ENCODE measurements at regions not wholly inside any gene's neighbourhood (a gene's known extent, or its start where the extent isn't known, plus 50 kb on each side); places are given as distances from the start of the nearest gene placed in this dataset.

DNA sequence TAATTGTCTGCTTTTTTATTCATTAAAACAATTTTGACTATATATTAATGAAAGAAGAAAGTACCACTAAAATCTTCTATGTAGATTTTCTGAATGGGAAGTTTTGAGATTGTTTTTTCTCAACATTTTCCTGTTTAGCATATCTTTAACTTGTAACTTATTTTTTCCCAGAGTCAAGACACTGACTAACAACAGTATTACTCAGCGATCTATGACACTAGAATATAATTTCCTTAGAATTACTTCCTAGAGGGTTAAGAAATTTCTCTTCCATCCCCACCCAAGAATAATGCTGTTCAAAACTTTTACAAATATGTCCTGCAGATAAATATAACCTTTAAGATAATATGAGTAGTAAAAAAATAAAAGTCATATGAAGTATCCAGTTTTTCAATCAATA is 218.2 kb upstream of the NR5A2 start:
- Histone ChIP-seq H3K27ac (replicated peaks) (no peak overlapping the region), H3K27me3 (ENCODE audit: insufficient read depth, poor library complexity, severe bottlenecking) (peaks cover 3% of the 10 kb centered on the region)
- DNase-seq (ENCODE audit: low read depth in 1 of 2, low spot score in 1 of 2), result no peak

GRCh38 chr1:199811163-199811562 is 216.3 kb upstream of the NR5A2 start:
- Histone ChIP-seq H3K4me3 (replicated peaks; ENCODE audit: insufficient read depth, low read length) (no peak overlapping the region), H3K27ac (replicated peaks) (no peak overlapping the region), H3K27me3 (ENCODE audit: insufficient read depth, poor library complexity, severe bottlenecking) (peaks cover 3% of the 10 kb centered on the region)
- TF ChIP-seq CTCF (IDR thresholded peaks at IDR 0.05; ENCODE audit: insufficient read depth, low read length) (no peak), POLR2AphosphoS5 (IDR thresholded peaks at IDR 0.05; ENCODE audit: low read depth) (no peak), GABPA (IDR thresholded peaks at IDR 0.05; ENCODE audit: low read depth) (no peak), SPI1 (IDR thresholded peaks at IDR 0.05; ENCODE audit: borderline replicate concordance, low read depth) (no peak)
- TF ChIP-seq, protein P1, sequence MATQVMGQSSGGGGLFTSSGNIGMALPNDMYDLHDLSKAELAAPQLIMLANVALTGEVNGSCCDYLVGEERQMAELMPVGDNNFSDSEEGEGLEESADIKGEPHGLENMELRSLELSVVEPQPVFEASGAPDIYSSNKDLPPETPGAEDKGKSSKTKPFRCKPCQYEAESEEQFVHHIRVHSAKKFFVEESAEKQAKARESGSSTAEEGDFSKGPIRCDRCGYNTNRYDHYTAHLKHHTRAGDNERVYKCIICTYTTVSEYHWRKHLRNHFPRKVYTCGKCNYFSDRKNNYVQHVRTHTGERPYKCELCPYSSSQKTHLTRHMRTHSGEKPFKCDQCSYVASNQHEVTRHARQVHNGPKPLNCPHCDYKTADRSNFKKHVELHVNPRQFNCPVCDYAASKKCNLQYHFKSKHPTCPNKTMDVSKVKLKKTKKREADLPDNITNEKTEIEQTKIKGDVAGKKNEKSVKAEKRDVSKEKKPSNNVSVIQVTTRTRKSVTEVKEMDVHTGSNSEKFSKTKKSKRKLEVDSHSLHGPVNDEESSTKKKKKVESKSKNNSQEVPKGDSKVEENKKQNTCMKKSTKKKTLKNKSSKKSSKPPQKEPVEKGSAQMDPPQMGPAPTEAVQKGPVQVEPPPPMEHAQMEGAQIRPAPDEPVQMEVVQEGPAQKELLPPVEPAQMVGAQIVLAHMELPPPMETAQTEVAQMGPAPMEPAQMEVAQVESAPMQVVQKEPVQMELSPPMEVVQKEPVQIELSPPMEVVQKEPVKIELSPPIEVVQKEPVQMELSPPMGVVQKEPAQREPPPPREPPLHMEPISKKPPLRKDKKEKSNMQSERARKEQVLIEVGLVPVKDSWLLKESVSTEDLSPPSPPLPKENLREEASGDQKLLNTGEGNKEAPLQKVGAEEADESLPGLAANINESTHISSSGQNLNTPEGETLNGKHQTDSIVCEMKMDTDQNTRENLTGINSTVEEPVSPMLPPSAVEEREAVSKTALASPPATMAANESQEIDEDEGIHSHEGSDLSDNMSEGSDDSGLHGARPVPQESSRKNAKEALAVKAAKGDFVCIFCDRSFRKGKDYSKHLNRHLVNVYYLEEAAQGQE (IDR thresholded peaks at IDR 0.05; ENCODE audit: insufficient replicate concordance, low read depth), result no peak
- DNase-seq (ENCODE audit: low read depth in 1 of 2, low spot score in 1 of 2), result no peak

More for the DNA sequence above, 218.2 kb upstream of the NR5A2 start:
- H3K4me3 ChIP-seq (replicated peaks; ENCODE audit: insufficient read depth, low read length), result no peak overlapping the region
- TF ChIP-seq GABPA (IDR thresholded peaks at IDR 0.05; ENCODE audit: low read depth), result no peak
- TF ChIP-seq SPI1 (IDR thresholded peaks at IDR 0.05; ENCODE audit: borderline replicate concordance, low read depth), result no peak
- TF ChIP-seq POLR2AphosphoS5 (IDR thresholded peaks at IDR 0.05; ENCODE audit: low read depth), result no peak
- TF ChIP-seq, protein P1 (IDR thresholded peaks at IDR 0.05; ENCODE audit: insufficient replicate concordance, low read depth), result no peak
- no peak for TF ChIP-seq CTCF (IDR thresholded peaks at IDR 0.05; ENCODE audit: insufficient read depth, low read length)

DNA sequence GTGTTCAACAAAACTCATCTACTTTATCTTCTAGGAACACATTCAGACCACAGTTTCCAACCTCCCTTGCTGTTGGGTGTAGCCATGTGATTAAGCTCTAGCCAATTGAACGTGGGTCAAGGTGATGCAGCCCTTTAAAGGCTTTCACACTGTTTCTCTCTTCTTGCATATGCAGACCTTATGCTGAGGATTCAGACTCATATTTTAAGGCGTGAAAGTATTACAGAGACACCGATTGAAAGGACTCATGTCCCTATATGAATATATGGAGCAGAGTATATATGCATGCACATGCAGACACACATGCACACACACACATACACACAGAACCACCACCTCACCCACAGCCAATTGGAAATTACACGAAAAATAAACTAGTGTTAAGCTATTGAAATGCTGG is 214.3 kb upstream of the NR5A2 start:
- no peak for DNase-seq (ENCODE audit: low read depth in 1 of 2, low spot score in 1 of 2)
- Histone ChIP-seq H3K27ac (replicated peaks) (no peak overlapping the region), H3K27me3 (ENCODE audit: insufficient read depth, poor library complexity, severe bottlenecking) (no peaks in the 10 kb centered on the region), H3K4me3 (replicated peaks; ENCODE audit: insufficient read depth, low read length) (no peak overlapping the region)
- TF ChIP-seq POLR2AphosphoS5 (IDR thresholded peaks at IDR 0.05; ENCODE audit: low read depth) (no peak), CTCF (IDR thresholded peaks at IDR 0.05; ENCODE audit: insufficient read depth, low read length) (no peak), SPI1 (IDR thresholded peaks at IDR 0.05; ENCODE audit: borderline replicate concordance, low read depth) (no peak), GABPA (IDR thresholded peaks at IDR 0.05; ENCODE audit: low read depth) (no peak)
- TF ChIP-seq, protein P1 (IDR thresholded peaks at IDR 0.05; ENCODE audit: insufficient replicate concordance, low read depth), result no peak

All from HL-60 (cell line).